ENCODE measurements at regions not wholly inside any gene's neighbourhood (a gene's known extent, or its start where the extent isn't known, plus 50 kb on each side); places are given as distances from the start of the nearest gene placed in this dataset.

GRCh38 chr18:7514796-7515440, 52.2 kb upstream of the PTPRM start:
- ChIA-PET RAD21 (ENCODE audit: unreplicated experiment) (no interaction called here), POLR2A (no interaction called here), SMC1A (ENCODE audit: uncharacterized antibody, unreplicated experiment) (no interaction called here), CTCF (interaction anchor here (0.6 kb wide), 1 partner anchor 17 kb away, joined by 3 read pairs; no protein-coding TSS in a partner anchor)
- no peak for DNase-seq (ENCODE audit: low read depth, low spot score)
- no peaks in the 10 kb centered on the region for H3K9me3 ChIP-seq (replicated peaks; ENCODE audit: control insufficient read depth, insufficient read depth, low read length)
- H3K79me2 ChIP-seq (ENCODE audit: control insufficient read depth, insufficient read depth, low read length): no peaks in the 10 kb centered on the region
- H3K27ac ChIP-seq (ENCODE audit: control insufficient read depth, insufficient read depth): no peak overlapping the region
- H4K20me1 ChIP-seq (ENCODE audit: control insufficient read depth, insufficient read depth): no peaks in the 10 kb centered on the region
- no peaks in the 10 kb centered on the region for H3K36me3 ChIP-seq (ENCODE audit: control insufficient read depth in 2 of 2, insufficient read depth in 2 of 2, low read length in 1 of 2)
- in situ Hi-C loops (cut with MboI) (no loop called here), intact Hi-C loops (cut with micrococcal nuclease; ENCODE audit: unreplicated experiment) (no loop called here)
- H3K4me2 ChIP-seq (ENCODE audit: control insufficient read depth, insufficient read depth): no peak overlapping the region
- no TSS peak for BruUV-seq (replicated peaks)
- no peaks in the 10 kb centered on the region for H3K27me3 ChIP-seq (replicated peaks in 1 of 2; ENCODE audit: control insufficient read depth in 2 of 2, insufficient read depth in 2 of 2, low read length in 1 of 2)
- FAIRE-seq: no peak
- no peak overlapping the region for H2AFZ ChIP-seq (ENCODE audit: control insufficient read depth, low read depth, low read length)
- WGBS (ENCODE audit: insufficient coverage, insufficient replicate concordance, low lambda C conversion rate, missing lambda C conversion rate): 31% methylated on average over 11 of the region's 11 CpGs
- ATAC-seq: no peak
- H3K9ac ChIP-seq (ENCODE audit: control insufficient read depth, insufficient read depth, low read length): no peak overlapping the region
- no peak overlapping the region for H3K4me3 ChIP-seq
- H3K4me1 ChIP-seq (ENCODE audit: control insufficient read depth, insufficient read depth, low read length): no peaks in the 10 kb centered on the region
- no peak for TF ChIP-seq POLR2AphosphoS2 (IDR thresholded peaks at IDR 0.05; ENCODE audit: low read depth, low read length)
- TF ChIP-seq IRF4 (IDR thresholded peaks at IDR 0.05; ENCODE audit: low read depth, low read length): no peak
- no peak for TF ChIP-seq ASH2L (IDR thresholded peaks at IDR 0.05; ENCODE audit: borderline replicate concordance, low read depth)
- no peak for TF ChIP-seq RAD51 (IDR thresholded peaks at IDR 0.05)
- no peak for TF ChIP-seq EED (IDR thresholded peaks at IDR 0.05; ENCODE audit: low read depth)
- TF ChIP-seq PAX5 (IDR thresholded peaks at IDR 0.05; ENCODE audit: borderline replicate concordance, low read depth, low read length): no peak
- no peak for TF ChIP-seq RB1 (IDR thresholded peaks at IDR 0.05; ENCODE audit: borderline replicate concordance)
- TF ChIP-seq HDGF (IDR thresholded peaks at IDR 0.05): no peak
- TF ChIP-seq ZNF622 (IDR thresholded peaks at IDR 0.05): no peak
- TF ChIP-seq PAX8 (IDR thresholded peaks at IDR 0.05): no peak
- no peak for TF ChIP-seq HCFC1 (IDR thresholded peaks at IDR 0.05; ENCODE audit: low read length)
- no peak for TF ChIP-seq RFX5 (IDR thresholded peaks at IDR 0.05; ENCODE audit: low read depth, low read length)
- TF ChIP-seq IRF5 (IDR thresholded peaks at IDR 0.05; ENCODE audit: borderline replicate concordance): no peak
- no peak for TF ChIP-seq USF1 (IDR thresholded peaks at IDR 0.05; ENCODE audit: borderline replicate concordance, extremely low read length, insufficient read depth, low read depth, low read length)
- TF ChIP-seq ZNF384 (IDR thresholded peaks at IDR 0.05; ENCODE audit: borderline replicate concordance, low read depth, low read length): no peak
- no peak for TF ChIP-seq ZBTB33 (IDR thresholded peaks at IDR 0.05)
- TF ChIP-seq EP300 (IDR thresholded peaks at IDR 0.05; ENCODE audit: borderline replicate concordance in 1 of 2, control insufficient read depth in 1 of 2, low read depth in 2 of 2, low read length in 2 of 2): no peak
- TF ChIP-seq CEBPZ (IDR thresholded peaks at IDR 0.05; ENCODE audit: low read depth, low read length): no peak
